ENCODE measurements at regions not wholly inside any gene's neighbourhood (a gene's known extent, or its start where the extent isn't known, plus 50 kb on each side); places are given as distances from the start of the nearest gene placed in this dataset.

GRCh38 chr11:113547739-113548138, 72.5 kb upstream of the DRD2 start:
- peaks cover 0 to 9% of the 10 kb centered on the region in 2 donors for H3K27me3 ChIP-seq
- no peak for TF ChIP-seq CTCF (IDR thresholded peaks at IDR 0.05)
- no peak overlapping the region for H3K4me3 ChIP-seq
- intact Hi-C loops (cut with DNase I), result no loop called here
- DNase-seq (no peak), ATAC-seq (no peak)
- H3K36me3 ChIP-seq, result no peaks in the 10 kb centered on the region
- no peak overlapping the region for H3K27ac ChIP-seq
- H3K9me3 ChIP-seq, result no peaks in the 10 kb centered on the region
- H3K4me1 ChIP-seq, result no peaks in the 10 kb centered on the region

GRCh38 chr11:113546757-113547507, 71.7 kb upstream of the DRD2 start:
- Histone ChIP-seq H3K4me3 (no peak overlapping the region), H3K9me3 (no peaks in the 10 kb centered on the region), H3K4me1 (no peaks in the 10 kb centered on the region), H3K27ac (no peak overlapping the region), H3K27me3 (peaks cover 0 to 9% of the 10 kb centered on the region in 2 donors), H3K36me3 (no peaks in the 10 kb centered on the region)
- ATAC-seq (peak; percentile 12), DNase-seq (no peak)
- TF ChIP-seq CTCF (IDR thresholded peaks at IDR 0.05), result no peak
- intact Hi-C loops (cut with DNase I), result no loop called here

- intact Hi-C loops (cut with DNase I), result no loop called here
- DNase-seq (no peak), ATAC-seq (no peak)
- Histone ChIP-seq H3K27me3 (peaks cover 0 to 3% of the 10 kb centered on the region in 2 donors), H3K9me3 (no peaks in the 10 kb centered on the region), H3K4me1 (no peaks in the 10 kb centered on the region), H3K27ac (no peak overlapping the region), H3K36me3 (no peaks in the 10 kb centered on the region), H3K4me3 (no peak overlapping the region)
- TF ChIP-seq CTCF (IDR thresholded peaks at IDR 0.05), result no peak
Observed at GRCh38 chr11:113542420-113542819, 67.2 kb upstream of the DRD2 start.

- Histone ChIP-seq H3K4me3 (no peak overlapping the region), H3K27me3 (no peaks in the 10 kb centered on the region), H3K9me3 (no peaks in the 10 kb centered on the region), H3K36me3 (no peaks in the 10 kb centered on the region), H3K27ac (no peak overlapping the region), H3K4me1 (no peaks in the 10 kb centered on the region)
- no peak for TF ChIP-seq CTCF (IDR thresholded peaks at IDR 0.05)
- ATAC-seq (no peak), DNase-seq (no peak)
- intact Hi-C loops (cut with DNase I), result no loop called here
Observed at GRCh38 chr11:113540416-113541330, 65.5 kb upstream of the DRD2 start.

All from left lung (tissue), 4 donors.